ENCODE measurements at regions not wholly inside any gene's neighbourhood (a gene's known extent, or its start where the extent isn't known, plus 50 kb on each side); places are given as distances from the start of the nearest gene placed in this dataset.

GRCh38 chr5:99998319-99998718 lies 536.9 kb upstream of the FAM174A start:
- TF ChIP-seq CTCF (IDR thresholded peaks at IDR 0.05) (no peak), EZH2 (IDR thresholded peaks at IDR 0.05; ENCODE audit: borderline replicate concordance, insufficient read depth, low read depth, low read length, poor library complexity, severe bottlenecking) (no peak)

Measured in B cell (primary cell).